ENCODE measurements at regions not wholly inside any gene's neighbourhood (a gene's known extent, or its start where the extent isn't known, plus 50 kb on each side); places are given as distances from the start of the nearest gene placed in this dataset.

GRCh38 chr9:84179531-84179930, 161.0 kb downstream of the SLC28A3 start:
- TF ChIP-seq CTCF (conservative IDR thresholded peaks at IDR 0.05; ENCODE audit: low read depth, low read length), result no peak
- no peak for TF ChIP-seq EZH2phosphoT487 (IDR thresholded peaks at IDR 0.05; ENCODE audit: borderline replicate concordance, low read length)
